Panc1 (cell line): ENCODE measurements at regions not wholly inside any gene's neighbourhood (a gene's known extent, or its start where the extent isn't known, plus 50 kb on each side); places are given as distances from the start of the nearest gene placed in this dataset.

Source experiments
- TF ChIP-seq, protein P1 (sequence below): fragments of 450-650 bp; IDR thresholded peaks from 2 replicates; pipeline ENCODE4 v1.5.1; 2017; ENCODE audit warnings: mild to moderate bottlenecking
- TF ChIP-seq, protein P2 (sequence below), 2 experiments: IDR thresholded peaks; 2 replicates each; pipeline ENCODE4 v1.6.1; 2011 to 2012; ENCODE audit warnings: low read depth in 2 of 2, control low read depth in 1 of 2, low read length in 1 of 2, mild to moderate bottlenecking in 1 of 2, moderate library complexity in 1 of 2; ENCODE audit not compliant: insufficient read depth in 1 of 2

DNA sequence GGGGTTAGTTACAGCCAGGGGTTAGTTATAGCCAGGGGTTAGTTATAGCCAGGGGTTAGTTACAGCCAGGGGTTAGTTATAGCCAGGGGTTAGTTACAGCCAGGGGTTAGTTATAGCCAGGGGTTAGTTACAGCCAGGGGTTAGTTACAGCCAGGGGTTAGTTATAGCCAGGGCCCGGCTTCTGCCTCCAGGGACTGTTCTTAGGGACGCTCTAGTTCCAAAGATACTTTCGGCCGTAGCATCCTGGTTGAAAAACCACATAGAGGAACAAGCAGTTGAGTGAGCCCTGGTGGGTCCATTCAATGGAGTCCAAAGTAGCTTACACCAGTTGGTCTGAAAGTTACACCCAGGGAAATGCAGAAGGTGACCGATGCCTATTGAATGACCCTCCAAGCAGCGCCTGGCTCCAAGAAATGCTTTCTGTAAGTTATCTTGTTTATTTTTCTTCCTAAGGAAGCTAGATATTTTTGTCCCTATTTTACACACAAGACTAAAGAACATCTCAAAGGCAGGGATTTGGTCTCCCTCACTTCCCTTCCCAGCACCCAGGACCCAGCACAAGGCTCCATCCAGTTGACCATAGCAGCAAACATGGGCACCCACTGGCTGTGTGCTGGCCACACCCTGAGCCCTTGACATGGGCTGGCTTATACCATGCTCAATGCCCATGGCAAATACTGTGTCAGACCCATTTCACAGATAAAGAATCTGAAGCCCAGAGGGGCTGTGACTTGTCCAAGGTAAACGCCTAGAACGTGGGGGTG, 49.7 kb upstream of the SHISAL1 start:
- TF ChIP-seq, protein P1, sequence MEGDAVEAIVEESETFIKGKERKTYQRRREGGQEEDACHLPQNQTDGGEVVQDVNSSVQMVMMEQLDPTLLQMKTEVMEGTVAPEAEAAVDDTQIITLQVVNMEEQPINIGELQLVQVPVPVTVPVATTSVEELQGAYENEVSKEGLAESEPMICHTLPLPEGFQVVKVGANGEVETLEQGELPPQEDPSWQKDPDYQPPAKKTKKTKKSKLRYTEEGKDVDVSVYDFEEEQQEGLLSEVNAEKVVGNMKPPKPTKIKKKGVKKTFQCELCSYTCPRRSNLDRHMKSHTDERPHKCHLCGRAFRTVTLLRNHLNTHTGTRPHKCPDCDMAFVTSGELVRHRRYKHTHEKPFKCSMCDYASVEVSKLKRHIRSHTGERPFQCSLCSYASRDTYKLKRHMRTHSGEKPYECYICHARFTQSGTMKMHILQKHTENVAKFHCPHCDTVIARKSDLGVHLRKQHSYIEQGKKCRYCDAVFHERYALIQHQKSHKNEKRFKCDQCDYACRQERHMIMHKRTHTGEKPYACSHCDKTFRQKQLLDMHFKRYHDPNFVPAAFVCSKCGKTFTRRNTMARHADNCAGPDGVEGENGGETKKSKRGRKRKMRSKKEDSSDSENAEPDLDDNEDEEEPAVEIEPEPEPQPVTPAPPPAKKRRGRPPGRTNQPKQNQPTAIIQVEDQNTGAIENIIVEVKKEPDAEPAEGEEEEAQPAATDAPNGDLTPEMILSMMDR, result no peak
- TF ChIP-seq, protein P2, sequence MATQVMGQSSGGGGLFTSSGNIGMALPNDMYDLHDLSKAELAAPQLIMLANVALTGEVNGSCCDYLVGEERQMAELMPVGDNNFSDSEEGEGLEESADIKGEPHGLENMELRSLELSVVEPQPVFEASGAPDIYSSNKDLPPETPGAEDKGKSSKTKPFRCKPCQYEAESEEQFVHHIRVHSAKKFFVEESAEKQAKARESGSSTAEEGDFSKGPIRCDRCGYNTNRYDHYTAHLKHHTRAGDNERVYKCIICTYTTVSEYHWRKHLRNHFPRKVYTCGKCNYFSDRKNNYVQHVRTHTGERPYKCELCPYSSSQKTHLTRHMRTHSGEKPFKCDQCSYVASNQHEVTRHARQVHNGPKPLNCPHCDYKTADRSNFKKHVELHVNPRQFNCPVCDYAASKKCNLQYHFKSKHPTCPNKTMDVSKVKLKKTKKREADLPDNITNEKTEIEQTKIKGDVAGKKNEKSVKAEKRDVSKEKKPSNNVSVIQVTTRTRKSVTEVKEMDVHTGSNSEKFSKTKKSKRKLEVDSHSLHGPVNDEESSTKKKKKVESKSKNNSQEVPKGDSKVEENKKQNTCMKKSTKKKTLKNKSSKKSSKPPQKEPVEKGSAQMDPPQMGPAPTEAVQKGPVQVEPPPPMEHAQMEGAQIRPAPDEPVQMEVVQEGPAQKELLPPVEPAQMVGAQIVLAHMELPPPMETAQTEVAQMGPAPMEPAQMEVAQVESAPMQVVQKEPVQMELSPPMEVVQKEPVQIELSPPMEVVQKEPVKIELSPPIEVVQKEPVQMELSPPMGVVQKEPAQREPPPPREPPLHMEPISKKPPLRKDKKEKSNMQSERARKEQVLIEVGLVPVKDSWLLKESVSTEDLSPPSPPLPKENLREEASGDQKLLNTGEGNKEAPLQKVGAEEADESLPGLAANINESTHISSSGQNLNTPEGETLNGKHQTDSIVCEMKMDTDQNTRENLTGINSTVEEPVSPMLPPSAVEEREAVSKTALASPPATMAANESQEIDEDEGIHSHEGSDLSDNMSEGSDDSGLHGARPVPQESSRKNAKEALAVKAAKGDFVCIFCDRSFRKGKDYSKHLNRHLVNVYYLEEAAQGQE (IDR thresholded peaks at IDR 0.05; ENCODE audit: insufficient read depth in 1 of 2, low read depth in 2 of 2, low read length in 1 of 2), result no peak
